Upper lobe of left lung (tissue), 4 donors: ENCODE measurements at regions not wholly inside any gene's neighbourhood (a gene's known extent, or its start where the extent isn't known, plus 50 kb on each side); places are given as distances from the start of the nearest gene placed in this dataset.

ENCODE experiments used
- EP300 ChIP-seq, 4 donors: sonication (generic); formaldehyde crosslinking; IDR thresholded peaks; one replicate each; pipeline ENCODE4 v1.5.1; 2017; ENCODE audit warnings: antibody characterized with exemption in 4 of 4, control low read depth in 2 of 4
- POLR2AphosphoS5 ChIP-seq, 2 donors: sonication (generic); formaldehyde crosslinking; IDR thresholded peaks; one replicate each; pipeline ENCODE4 v1.5.1; 2017; ENCODE audit warnings: antibody characterized with exemption in 2 of 2

- TF ChIP-seq EP300 (IDR thresholded peaks at IDR 0.05) (no peak), POLR2AphosphoS5 (IDR thresholded peaks at IDR 0.05) (no peak)
Measured at GRCh38 chr12:124094188-124094587, 121.2 kb downstream of the ZNF664 start.
